Stomach (tissue), 4 donors: ENCODE measurements at regions not wholly inside any gene's neighbourhood (a gene's known extent, or its start where the extent isn't known, plus 50 kb on each side); places are given as distances from the start of the nearest gene placed in this dataset.

Experiments
- CTCF ChIP-seq, 7 experiments: fragments of 450-650 bp in 4 of 7; fragments of 200-600 bp in 3 of 7; sonication (generic) in 3 of 7; IDR thresholded peaks; one replicate each; pipeline ENCODE4 v1.5.1; 2016 to 2019; ENCODE audit warnings: antibody characterized with exemption in 7 of 7, control low read depth in 2 of 7, mild to moderate bottlenecking in 1 of 7
- EP300 ChIP-seq: sonication (generic); formaldehyde crosslinking; IDR thresholded peaks from one replicate; pipeline ENCODE4 v1.6.1; 2017; ENCODE audit warnings: antibody characterized with exemption
- POLR2A ChIP-seq, 4 donors: fragments of 450-650 bp; IDR thresholded peaks; one replicate each; pipeline ENCODE4 v1.6.1; 2016; ENCODE audit warnings: antibody characterized with exemption in 4 of 4, control low read depth in 2 of 4, mild to moderate bottlenecking in 1 of 4, moderate library complexity in 1 of 4
- POLR2AphosphoS5 ChIP-seq, 3 donors: sonication (generic); formaldehyde crosslinking; IDR thresholded peaks; one replicate each; pipeline ENCODE4 v1.6.1; 2016; ENCODE audit warnings: antibody characterized with exemption in 3 of 3

GRCh38 chr7:1344981-1345701, 112.5 kb downstream of the UNCX start:
- TF ChIP-seq CTCF (IDR thresholded peaks at IDR 0.05) (no peak), POLR2A (IDR thresholded peaks at IDR 0.05) (no peak), POLR2AphosphoS5 (IDR thresholded peaks at IDR 0.05) (no peak), EP300 (no peak)
